HK-2 (cell line): ENCODE measurements at regions not wholly inside any gene's neighbourhood (a gene's known extent, or its start where the extent isn't known, plus 50 kb on each side); places are given as distances from the start of the nearest gene placed in this dataset.

Experiments
- DNase-seq: peaks from one replicate; pipeline ENCODE4 v3.0.0-alpha.2; 2018; ENCODE audit not compliant: unreplicated experiment

- DNase-seq = no peak
These were observed 67.2 kb upstream of the SHISA3 start for GRCh38 chr4:42330002-42330592.

GRCh38 chr4:42331040-42331439, 66.2 kb upstream of the SHISA3 start:
- DNase-seq = no peak

DNA sequence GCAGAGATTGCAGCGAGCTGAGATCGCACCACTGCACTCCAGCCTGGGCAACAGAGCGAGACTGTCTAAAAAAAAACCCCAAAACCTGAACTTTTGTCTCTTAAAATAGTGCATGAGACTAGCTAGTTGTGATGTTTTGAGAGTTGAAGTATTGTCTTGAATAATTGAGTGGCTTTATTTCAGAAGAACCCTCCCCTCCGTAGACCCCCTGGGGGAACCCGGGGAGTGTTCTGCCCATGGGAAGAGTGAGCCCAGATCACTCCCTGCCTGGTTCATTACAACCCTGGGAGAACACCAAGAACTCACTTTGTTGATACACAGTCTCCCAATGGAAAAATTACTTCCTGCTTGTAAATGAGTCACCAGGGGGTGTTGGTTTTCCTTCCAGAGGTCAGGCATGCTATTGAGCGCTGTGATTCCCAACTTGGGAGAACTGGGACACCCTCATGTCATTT, 65.3 kb upstream of the SHISA3 start:
- no peak for DNase-seq

- DNase-seq = no peak
These were observed 57.3 kb upstream of the SHISA3 start for GRCh38 chr4:42339935-42340406.

DNA sequence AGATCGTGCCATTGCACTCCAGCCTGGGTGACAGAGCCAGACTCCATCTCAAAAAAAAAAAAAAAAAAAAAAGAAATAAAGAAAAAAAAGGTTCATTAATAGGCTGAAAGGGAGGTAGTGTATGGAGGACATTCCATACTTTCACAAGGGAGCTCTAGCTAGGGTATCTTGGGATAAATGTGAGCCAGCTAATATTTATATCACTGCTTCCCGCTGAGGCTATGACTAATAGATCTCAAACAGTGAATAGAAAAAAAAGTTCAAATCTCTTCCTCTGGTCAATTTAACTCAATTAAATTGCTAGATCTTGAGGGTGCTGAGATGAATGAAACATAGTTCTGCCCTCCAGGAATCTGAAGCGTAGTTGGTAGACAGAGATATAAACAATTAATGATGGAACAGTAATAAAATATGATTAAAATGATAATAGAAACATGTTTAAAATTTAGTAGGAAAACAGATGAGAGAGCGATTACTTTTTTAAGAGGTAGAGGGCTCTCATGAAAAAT, 55.7 kb upstream of the SHISA3 start:
- no peak for DNase-seq

- DNase-seq = no peak
These were observed 54.8 kb upstream of the SHISA3 start for GRCh38 chr4:42342459-42342858.

DNA sequence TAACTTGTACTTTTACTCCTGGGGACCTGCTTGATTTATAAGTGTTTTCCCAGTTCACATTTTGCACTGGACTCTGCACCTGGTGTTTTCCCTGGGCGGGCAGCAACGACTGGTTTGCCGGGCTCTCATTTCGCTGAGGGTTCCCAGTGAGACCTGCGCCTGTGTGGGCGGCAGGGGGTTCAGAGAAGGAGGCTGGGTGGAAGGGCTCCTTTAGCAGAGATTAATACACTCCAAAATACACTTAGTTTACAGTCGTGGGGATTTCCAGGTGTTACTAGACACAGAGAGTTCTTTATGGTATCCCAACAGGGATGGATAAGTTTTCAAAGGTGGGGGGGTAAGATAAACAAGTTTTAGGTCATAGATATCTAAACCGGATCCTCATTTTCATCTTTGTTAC, 53.0 kb upstream of the SHISA3 start:
- no peak for DNase-seq

GRCh38 chr4:42344749-42345148, 52.5 kb upstream of the SHISA3 start:
- DNase-seq = no peak

DNA sequence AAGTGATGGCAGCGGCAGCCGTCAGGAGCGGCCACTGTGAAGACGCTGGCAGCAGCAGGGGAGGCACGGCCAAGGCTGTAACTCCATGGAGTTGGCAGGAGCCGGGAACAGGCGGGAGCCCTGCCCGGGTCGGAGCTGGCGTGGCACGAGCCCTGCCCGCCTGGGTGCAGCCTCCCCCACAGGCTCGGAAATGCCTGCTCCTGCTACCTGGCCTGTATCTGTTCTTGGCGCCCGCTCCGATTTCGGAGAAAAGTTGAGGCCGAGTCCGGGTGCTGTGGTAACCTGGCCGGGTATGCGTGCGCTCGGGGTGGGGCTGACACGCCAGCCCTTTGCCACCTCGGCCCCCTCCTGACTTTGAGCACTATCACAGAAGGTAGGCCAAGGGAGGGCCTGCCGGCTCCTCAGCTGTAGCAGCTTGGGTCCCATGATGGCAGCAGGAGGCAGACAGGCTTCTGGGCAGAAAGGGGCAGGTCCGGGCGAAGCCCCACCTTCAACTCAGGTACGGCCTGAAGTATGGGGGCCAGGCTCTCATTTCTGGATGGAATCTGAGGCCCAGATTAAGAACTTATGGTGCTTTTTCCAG, 51.2 kb upstream of the SHISA3 start:
- no peak for DNase-seq

- no peak for DNase-seq
These were observed 50.2 kb upstream of the SHISA3 start for GRCh38 chr4:42347076-42347475.
